ENCODE measurements at regions not wholly inside any gene's neighbourhood (a gene's known extent, or its start where the extent isn't known, plus 50 kb on each side); places are given as distances from the start of the nearest gene placed in this dataset.

GRCh38 chr9:73038089-73038509, 85.2 kb upstream of the ALDH1A1 start:
- H3K27me3 ChIP-seq (ENCODE audit: control insufficient read depth, insufficient read depth, low read length) = no peaks in the 10 kb centered on the region

GRCh38 chr9:73037613-73038012, 84.8 kb upstream of the ALDH1A1 start:
- ATAC-seq (no peak), DNase-seq (ENCODE audit: low read depth, low spot score) (no peak)
- BruUV-seq (replicated peaks) = no TSS peak
- no peaks in the 10 kb centered on the region for H3K36me3 ChIP-seq (ENCODE audit: control insufficient read depth, insufficient read depth, low read length)
- in situ Hi-C loops (cut with HindIII; ENCODE audit: low pct_unique_long_range_greater_than_20kb, low sequenced_read_pairs) = no loop called here
- POLR2A ChIA-PET = interaction anchor here (0.7 kb wide), 1 partner anchor 323 kb away, joined by 6 read pairs; no protein-coding TSS in a partner anchor
- TF ChIP-seq, protein P1, sequence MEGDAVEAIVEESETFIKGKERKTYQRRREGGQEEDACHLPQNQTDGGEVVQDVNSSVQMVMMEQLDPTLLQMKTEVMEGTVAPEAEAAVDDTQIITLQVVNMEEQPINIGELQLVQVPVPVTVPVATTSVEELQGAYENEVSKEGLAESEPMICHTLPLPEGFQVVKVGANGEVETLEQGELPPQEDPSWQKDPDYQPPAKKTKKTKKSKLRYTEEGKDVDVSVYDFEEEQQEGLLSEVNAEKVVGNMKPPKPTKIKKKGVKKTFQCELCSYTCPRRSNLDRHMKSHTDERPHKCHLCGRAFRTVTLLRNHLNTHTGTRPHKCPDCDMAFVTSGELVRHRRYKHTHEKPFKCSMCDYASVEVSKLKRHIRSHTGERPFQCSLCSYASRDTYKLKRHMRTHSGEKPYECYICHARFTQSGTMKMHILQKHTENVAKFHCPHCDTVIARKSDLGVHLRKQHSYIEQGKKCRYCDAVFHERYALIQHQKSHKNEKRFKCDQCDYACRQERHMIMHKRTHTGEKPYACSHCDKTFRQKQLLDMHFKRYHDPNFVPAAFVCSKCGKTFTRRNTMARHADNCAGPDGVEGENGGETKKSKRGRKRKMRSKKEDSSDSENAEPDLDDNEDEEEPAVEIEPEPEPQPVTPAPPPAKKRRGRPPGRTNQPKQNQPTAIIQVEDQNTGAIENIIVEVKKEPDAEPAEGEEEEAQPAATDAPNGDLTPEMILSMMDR (IDR thresholded peaks at IDR 0.05) = no peak
- TF ChIP-seq TCF7L2 (IDR thresholded peaks at IDR 0.05; ENCODE audit: low read depth, low read length) (no peak), POLR2AphosphoS5 (IDR thresholded peaks at IDR 0.05; ENCODE audit: low read depth, low read length) (no peak), SIN3A (IDR thresholded peaks at IDR 0.05; ENCODE audit: borderline replicate concordance, insufficient read depth, low read depth, low read length) (no peak)
- TF ChIP-seq, protein P2, sequence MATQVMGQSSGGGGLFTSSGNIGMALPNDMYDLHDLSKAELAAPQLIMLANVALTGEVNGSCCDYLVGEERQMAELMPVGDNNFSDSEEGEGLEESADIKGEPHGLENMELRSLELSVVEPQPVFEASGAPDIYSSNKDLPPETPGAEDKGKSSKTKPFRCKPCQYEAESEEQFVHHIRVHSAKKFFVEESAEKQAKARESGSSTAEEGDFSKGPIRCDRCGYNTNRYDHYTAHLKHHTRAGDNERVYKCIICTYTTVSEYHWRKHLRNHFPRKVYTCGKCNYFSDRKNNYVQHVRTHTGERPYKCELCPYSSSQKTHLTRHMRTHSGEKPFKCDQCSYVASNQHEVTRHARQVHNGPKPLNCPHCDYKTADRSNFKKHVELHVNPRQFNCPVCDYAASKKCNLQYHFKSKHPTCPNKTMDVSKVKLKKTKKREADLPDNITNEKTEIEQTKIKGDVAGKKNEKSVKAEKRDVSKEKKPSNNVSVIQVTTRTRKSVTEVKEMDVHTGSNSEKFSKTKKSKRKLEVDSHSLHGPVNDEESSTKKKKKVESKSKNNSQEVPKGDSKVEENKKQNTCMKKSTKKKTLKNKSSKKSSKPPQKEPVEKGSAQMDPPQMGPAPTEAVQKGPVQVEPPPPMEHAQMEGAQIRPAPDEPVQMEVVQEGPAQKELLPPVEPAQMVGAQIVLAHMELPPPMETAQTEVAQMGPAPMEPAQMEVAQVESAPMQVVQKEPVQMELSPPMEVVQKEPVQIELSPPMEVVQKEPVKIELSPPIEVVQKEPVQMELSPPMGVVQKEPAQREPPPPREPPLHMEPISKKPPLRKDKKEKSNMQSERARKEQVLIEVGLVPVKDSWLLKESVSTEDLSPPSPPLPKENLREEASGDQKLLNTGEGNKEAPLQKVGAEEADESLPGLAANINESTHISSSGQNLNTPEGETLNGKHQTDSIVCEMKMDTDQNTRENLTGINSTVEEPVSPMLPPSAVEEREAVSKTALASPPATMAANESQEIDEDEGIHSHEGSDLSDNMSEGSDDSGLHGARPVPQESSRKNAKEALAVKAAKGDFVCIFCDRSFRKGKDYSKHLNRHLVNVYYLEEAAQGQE (IDR thresholded peaks at IDR 0.05; ENCODE audit: insufficient read depth in 1 of 2, low read depth in 2 of 2, low read length in 1 of 2) = no peak
- no peak overlapping the region for H3K4me3 ChIP-seq (ENCODE audit: low read depth in 2 of 2, low read length in 2 of 2)
- H3K4me1 ChIP-seq (ENCODE audit: control insufficient read depth, insufficient read depth, low read length) = no peaks in the 10 kb centered on the region
- CTCF ChIA-PET = no interaction called here
- no peaks in the 10 kb centered on the region for H3K27me3 ChIP-seq (ENCODE audit: control insufficient read depth, insufficient read depth, low read length)
- intact Hi-C loops (cut with micrococcal nuclease; ENCODE audit: unreplicated experiment) = loop anchor here (10.0 kb wide), 1 partner anchor 93 kb away; no protein-coding TSS in a partner anchor
- H3K27ac ChIP-seq (ENCODE audit: low read length) = no peak overlapping the region
- no peaks in the 10 kb centered on the region for H3K9me3 ChIP-seq (ENCODE audit: control insufficient read depth, insufficient read depth, low read depth, low read length)

More at GRCh38 chr9:73038089-73038509, 85.2 kb upstream of the ALDH1A1 start:
- BruUV-seq (replicated peaks) = no TSS peak
- CTCF ChIA-PET = no interaction called here
- TF ChIP-seq POLR2AphosphoS5 (IDR thresholded peaks at IDR 0.05; ENCODE audit: low read depth, low read length) (no peak), TCF7L2 (IDR thresholded peaks at IDR 0.05; ENCODE audit: low read depth, low read length) (no peak)
- TF ChIP-seq, protein P1 (IDR thresholded peaks at IDR 0.05) = no peak
- Histone ChIP-seq H3K36me3 (ENCODE audit: control insufficient read depth, insufficient read depth, low read length) (no peaks in the 10 kb centered on the region), H3K4me3 (ENCODE audit: low read depth in 2 of 2, low read length in 2 of 2) (no peak overlapping the region), H3K4me1 (ENCODE audit: control insufficient read depth, insufficient read depth, low read length) (no peaks in the 10 kb centered on the region), H3K27ac (ENCODE audit: low read length) (no peak overlapping the region), H3K9me3 (ENCODE audit: control insufficient read depth, insufficient read depth, low read depth, low read length) (no peaks in the 10 kb centered on the region)
- ATAC-seq (no peak), DNase-seq (ENCODE audit: low read depth, low spot score) (no peak)
- POLR2A ChIA-PET = interaction anchor here (0.7 kb wide), 1 partner anchor 323 kb away, joined by 6 read pairs; no protein-coding TSS in a partner anchor
- intact Hi-C loops (cut with micrococcal nuclease; ENCODE audit: unreplicated experiment) (loop anchor here (10.0 kb wide), 1 partner anchor 93 kb away; no protein-coding TSS in a partner anchor), in situ Hi-C loops (cut with HindIII; ENCODE audit: low pct_unique_long_range_greater_than_20kb, low sequenced_read_pairs) (no loop called here)

Data from Panc1 (cell line).